BJ (cell line): ENCODE measurements at regions not wholly inside any gene's neighbourhood (a gene's known extent, or its start where the extent isn't known, plus 50 kb on each side); places are given as distances from the start of the nearest gene placed in this dataset.

Source experiments
- CTCF ChIA-PET: fragments of 350-600 bp; formaldehyde crosslinking; extraction: SDS; loops from one replicate; lab custom pipeline; 2021; ENCODE audit warnings: antibody characterized with exemption, inconsistent platforms; lab: Yijun Ruan, JAX
- POLR2A ChIA-PET: fragments of 300-600 bp; sonication (Branson Sonifier 250); formaldehyde crosslinking; extraction: SDS; loops from one replicate; lab custom pipeline; 2021; ENCODE audit warnings: antibody characterized with exemption; lab: Charles Lee
- DNase-seq: peaks from one replicate; pipeline ENCODE4 v3.0.0-alpha.2; 2011; ENCODE audit warnings: low read depth
- H3K27me3 ChIP-seq: 2 replicates; pipeline ENCODE4 v1.6.0; 2011; ENCODE audit warnings: low read length; ENCODE audit not compliant: control insufficient read depth, insufficient read depth
- H3K36me3 ChIP-seq: 2 replicates; pipeline ENCODE4 v1.5.1; 2011; ENCODE audit warnings: low read length; ENCODE audit not compliant: control insufficient read depth, insufficient read depth
- H3K4me3 ChIP-seq: 2 replicates; pipeline ENCODE4 v1.5.1; 2011; ENCODE audit warnings: low read depth, mild to moderate bottlenecking, control low read depth, low read length
- TF ChIP-seq, protein P1 (sequence below): IDR thresholded peaks from 2 replicates; pipeline ENCODE4 v1.5.1; 2011; ENCODE audit warnings: low read depth, mild to moderate bottlenecking, control low read depth, inconsistent platforms, low read length, moderate library complexity; ENCODE audit not compliant: insufficient read depth

DNA sequence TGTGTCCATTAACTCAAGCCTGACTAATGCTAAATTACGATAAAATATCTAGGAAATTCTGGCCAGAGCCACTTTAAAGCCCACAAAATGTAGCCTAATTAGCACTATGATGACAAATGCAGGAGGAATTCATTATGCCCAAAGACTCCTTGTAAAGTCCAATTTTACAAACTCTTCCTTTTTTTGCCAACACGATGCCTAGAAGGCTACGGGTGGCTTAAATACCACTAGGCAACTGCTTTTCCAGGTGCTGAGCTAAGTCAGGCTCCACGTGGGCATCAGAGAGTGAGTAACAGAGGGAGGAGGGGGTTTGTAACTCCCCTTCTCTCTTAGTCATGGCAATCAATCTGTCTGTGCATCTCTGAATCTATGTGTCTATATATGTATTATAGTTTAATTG lies 172.4 kb upstream of the NTF3 start:
- H3K36me3 ChIP-seq, result no peaks in the 10 kb centered on the region
- no peak overlapping the region for H3K4me3 ChIP-seq
- ChIA-PET POLR2A (no interaction called here), CTCF (no interaction called here)
- DNase-seq, result peak; percentile 15
- no peaks in the 10 kb centered on the region; the same call in 1 of the 2 replicates for H3K27me3 ChIP-seq
- TF ChIP-seq, protein P1, sequence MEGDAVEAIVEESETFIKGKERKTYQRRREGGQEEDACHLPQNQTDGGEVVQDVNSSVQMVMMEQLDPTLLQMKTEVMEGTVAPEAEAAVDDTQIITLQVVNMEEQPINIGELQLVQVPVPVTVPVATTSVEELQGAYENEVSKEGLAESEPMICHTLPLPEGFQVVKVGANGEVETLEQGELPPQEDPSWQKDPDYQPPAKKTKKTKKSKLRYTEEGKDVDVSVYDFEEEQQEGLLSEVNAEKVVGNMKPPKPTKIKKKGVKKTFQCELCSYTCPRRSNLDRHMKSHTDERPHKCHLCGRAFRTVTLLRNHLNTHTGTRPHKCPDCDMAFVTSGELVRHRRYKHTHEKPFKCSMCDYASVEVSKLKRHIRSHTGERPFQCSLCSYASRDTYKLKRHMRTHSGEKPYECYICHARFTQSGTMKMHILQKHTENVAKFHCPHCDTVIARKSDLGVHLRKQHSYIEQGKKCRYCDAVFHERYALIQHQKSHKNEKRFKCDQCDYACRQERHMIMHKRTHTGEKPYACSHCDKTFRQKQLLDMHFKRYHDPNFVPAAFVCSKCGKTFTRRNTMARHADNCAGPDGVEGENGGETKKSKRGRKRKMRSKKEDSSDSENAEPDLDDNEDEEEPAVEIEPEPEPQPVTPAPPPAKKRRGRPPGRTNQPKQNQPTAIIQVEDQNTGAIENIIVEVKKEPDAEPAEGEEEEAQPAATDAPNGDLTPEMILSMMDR, result no peak

- TF ChIP-seq, protein P1, result no peak
- Histone ChIP-seq H3K36me3 (no peaks in the 10 kb centered on the region), H3K4me3 (no peak overlapping the region), H3K27me3 (no peaks in the 10 kb centered on the region; the same call in 1 of the 2 replicates)
- ChIA-PET CTCF (no interaction called here), POLR2A (no interaction called here)
- no peak for DNase-seq
Observed at GRCh38 chr12:5260086-5260485, 171.8 kb upstream of the NTF3 start.

DNA sequence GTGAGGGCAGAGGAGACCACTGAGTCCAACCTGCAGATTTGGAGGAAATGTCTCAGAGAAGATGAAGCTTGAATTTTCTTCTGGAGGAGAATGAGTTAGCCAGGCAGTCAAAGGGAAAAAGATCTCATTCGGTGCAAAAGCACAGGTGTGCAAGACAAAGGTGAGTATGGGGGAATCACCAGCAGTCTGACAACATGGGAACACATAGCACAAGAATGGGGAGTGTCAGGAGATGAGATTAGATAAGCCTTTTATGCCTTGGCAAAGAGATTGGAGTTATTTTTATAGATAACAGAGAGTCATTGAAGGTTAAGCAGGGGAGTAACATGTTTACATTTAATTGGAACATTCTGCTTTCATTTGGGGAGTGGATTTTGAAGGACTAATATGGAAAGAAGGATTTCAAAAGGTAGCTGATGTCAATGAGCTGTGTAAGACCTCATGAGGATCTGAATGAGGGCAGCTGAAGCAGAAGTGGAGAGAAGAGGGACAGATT lies 171.3 kb upstream of the NTF3 start:
- H3K4me3 ChIP-seq, result no peak overlapping the region
- POLR2A ChIA-PET, result no interaction called here
- TF ChIP-seq, protein P1, result no peak
- H3K36me3 ChIP-seq, result no peaks in the 10 kb centered on the region
- CTCF ChIA-PET, result interaction anchor here (1.2 kb wide), 1 partner anchor 9 kb away, joined by 4 read pairs; no protein-coding TSS in a partner anchor
- H3K27me3 ChIP-seq, result no peaks in the 10 kb centered on the region; the same call in 1 of the 2 replicates
- no peak for DNase-seq

DNA sequence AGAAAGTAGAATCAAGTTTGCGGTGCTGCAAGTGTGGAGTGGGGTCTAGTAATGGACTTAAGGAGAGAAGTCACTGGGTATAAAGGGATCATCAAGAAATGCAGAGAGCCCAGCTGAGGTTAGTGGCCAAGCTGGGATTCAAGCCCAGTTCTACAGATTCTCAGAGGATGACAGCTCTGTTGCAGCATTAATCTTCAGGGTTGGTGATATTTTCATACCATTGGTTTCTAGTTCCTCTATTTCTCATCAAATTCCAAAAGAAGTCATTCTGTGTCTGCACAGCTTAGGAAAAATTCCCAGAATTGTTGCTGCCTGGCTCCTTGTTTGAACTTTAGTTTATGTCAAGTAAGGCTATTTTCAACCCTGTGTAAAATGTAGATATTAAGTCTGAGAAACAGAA lies 169.5 kb upstream of the NTF3 start:
- CTCF ChIA-PET, result interaction anchor here (0.6 kb wide), 1 partner anchor 20 kb away, joined by 3 read pairs; no protein-coding TSS in a partner anchor
- H3K27me3 ChIP-seq, result no peaks in the 10 kb centered on the region
- no peak overlapping the region for H3K4me3 ChIP-seq
- TF ChIP-seq, protein P1, result no peak
- DNase-seq, result peak; percentile 55
- POLR2A ChIA-PET, result no interaction called here
- no peaks in the 10 kb centered on the region for H3K36me3 ChIP-seq

GRCh38 chr12:5262885-5263284 lies 169.0 kb upstream of the NTF3 start:
- Histone ChIP-seq H3K4me3 (no peak overlapping the region), H3K27me3 (no peaks in the 10 kb centered on the region), H3K36me3 (no peaks in the 10 kb centered on the region)
- CTCF ChIA-PET, result no interaction called here
- DNase-seq, result no peak
- TF ChIP-seq, protein P1, result no peak
- POLR2A ChIA-PET, result no interaction called here
